GM19397 (cell line): ENCODE measurements at regions not wholly inside any gene's neighbourhood (a gene's known extent, or its start where the extent isn't known, plus 50 kb on each side); places are given as distances from the start of the nearest gene placed in this dataset.

Experiments used
- ATAC-seq: cut with Tn5 transposase; IDR thresholded peaks from one replicate; pipeline ENCODE4 v1.9.1; 2021; ENCODE audit warnings: mild to moderate bottlenecking, moderate library complexity; ENCODE audit not compliant: unreplicated experiment

GRCh38 chrX:134747006-134747405 lies 50.0 kb downstream of the PABIR2 start:
- no peak for ATAC-seq

GRCh38 chrX:134746410-134746785 lies 50.6 kb downstream of the PABIR2 start:
- ATAC-seq: no peak

GRCh38 chrX:134745636-134746409 lies 51.2 kb downstream of the PABIR2 start:
- no peak for ATAC-seq

- no peak for ATAC-seq
Measured at GRCh38 chrX:134743091-134743490, 53.9 kb downstream of the PABIR2 start.

GRCh38 chrX:134742573-134742972 lies 54.4 kb downstream of the PABIR2 start:
- ATAC-seq: no peak

- ATAC-seq: no peak
Measured at GRCh38 chrX:134741746-134742145, 55.3 kb downstream of the PABIR2 start.

GRCh38 chrX:134738986-134739740 lies 57.8 kb downstream of the PABIR2 start:
- ATAC-seq: no peak

- no peak for ATAC-seq
Measured at GRCh38 chrX:134738445-134738844, 58.6 kb downstream of the PABIR2 start.

GRCh38 chrX:134737721-134738369 lies 59.2 kb downstream of the PABIR2 start:
- no peak for ATAC-seq

- no peak for ATAC-seq
Measured at GRCh38 chrX:134737061-134737460, 59.9 kb downstream of the PABIR2 start.

GRCh38 chrX:134736356-134736755 lies 60.6 kb downstream of the PABIR2 start:
- no peak for ATAC-seq

- ATAC-seq: no peak
Measured at GRCh38 chrX:134735015-134735414, 62.0 kb downstream of the PABIR2 start.

- ATAC-seq: no peak
Measured at GRCh38 chrX:134734466-134734952, 62.5 kb downstream of the PABIR2 start.

GRCh38 chrX:134733591-134733990 lies 63.4 kb downstream of the PABIR2 start:
- no peak for ATAC-seq

- no peak for ATAC-seq
Measured at GRCh38 chrX:134732676-134733075, 64.3 kb downstream of the PABIR2 start.

- ATAC-seq: no peak
Measured at GRCh38 chrX:134732152-134732551, 64.9 kb downstream of the PABIR2 start.

- no peak for ATAC-seq
Measured at GRCh38 chrX:134727363-134727762, 69.1 kb upstream of the PLAC1 start.

GRCh38 chrX:134725103-134725690 lies 66.9 kb upstream of the PLAC1 start:
- no peak for ATAC-seq

GRCh38 chrX:134721766-134722532 lies 63.7 kb upstream of the PLAC1 start:
- no peak for ATAC-seq

GRCh38 chrX:134718966-134719317 lies 60.7 kb upstream of the PLAC1 start:
- ATAC-seq: peak; percentile 48
